GM19023 (cell line): ENCODE measurements at regions not wholly inside any gene's neighbourhood (a gene's known extent, or its start where the extent isn't known, plus 50 kb on each side); places are given as distances from the start of the nearest gene placed in this dataset.

ENCODE experiments used
- ATAC-seq: cut with Tn5 transposase; IDR thresholded peaks from one replicate; pipeline ENCODE4 v1.9.1; 2021; ENCODE audit warnings: mild to moderate bottlenecking, moderate library complexity; ENCODE audit not compliant: unreplicated experiment

- no peak for ATAC-seq
These were observed 592.3 kb upstream of the ID2 start for GRCh38 chr2:8089596-8089995.

- ATAC-seq = no peak
These were observed 590.8 kb upstream of the ID2 start for GRCh38 chr2:8090748-8091700.

GRCh38 chr2:8094526-8094925, 587.3 kb upstream of the ID2 start:
- ATAC-seq = no peak

GRCh38 chr2:8095978-8096377, 585.9 kb upstream of the ID2 start:
- ATAC-seq = no peak

GRCh38 chr2:8096484-8096883, 585.4 kb upstream of the ID2 start:
- no peak for ATAC-seq

- no peak for ATAC-seq
These were observed 583.2 kb upstream of the ID2 start for GRCh38 chr2:8098476-8099266.

- ATAC-seq = no peak
These were observed 582.6 kb upstream of the ID2 start for GRCh38 chr2:8099267-8099582.

- no peak for ATAC-seq
These were observed 580.1 kb upstream of the ID2 start for GRCh38 chr2:8101614-8102277.

GRCh38 chr2:8102470-8102869, 579.4 kb upstream of the ID2 start:
- ATAC-seq = no peak

- ATAC-seq = no peak
These were observed 578.7 kb upstream of the ID2 start for GRCh38 chr2:8103085-8103708.

- ATAC-seq = no peak
These were observed 574.7 kb upstream of the ID2 start for GRCh38 chr2:8107150-8107549.

GRCh38 chr2:8107621-8108378, 574.1 kb upstream of the ID2 start:
- ATAC-seq = no peak

- ATAC-seq = no peak
These were observed 571.1 kb upstream of the ID2 start for GRCh38 chr2:8110716-8111115.

- ATAC-seq = no peak
These were observed 570.7 kb upstream of the ID2 start for GRCh38 chr2:8111193-8111592.

- ATAC-seq = no peak
These were observed 566.4 kb upstream of the ID2 start for GRCh38 chr2:8115456-8115855.

GRCh38 chr2:8115966-8116365, 565.9 kb upstream of the ID2 start:
- ATAC-seq = no peak

- ATAC-seq = peak; percentile 97
These were observed 565.2 kb upstream of the ID2 start for GRCh38 chr2:8116661-8117060.

GRCh38 chr2:8118940-8119781, 562.7 kb upstream of the ID2 start:
- ATAC-seq = no peak

- no peak for ATAC-seq
These were observed 561.9 kb upstream of the ID2 start for GRCh38 chr2:8119782-8120505.
